Liver (tissue), 8 donors: ENCODE measurements at regions not wholly inside any gene's neighbourhood (a gene's known extent, or its start where the extent isn't known, plus 50 kb on each side); places are given as distances from the start of the nearest gene placed in this dataset.

Source experiments
- DNase-seq: peaks from one replicate; pipeline ENCODE4 v3.0.0-alpha.2; 2017; ENCODE audit warnings: low spot score
- H3K27ac ChIP-seq, 2 donors: one replicate each; pipeline ENCODE4 v1.7.0; 2013; ENCODE audit warnings: inconsistent platforms in 2 of 2, low read length in 2 of 2, control low read depth in 1 of 2, low read depth in 1 of 2, mild to moderate bottlenecking in 1 of 2
- H3K27me3 ChIP-seq, 4 donors: one replicate each; pipeline versions ENCODE4 v1.6.1 to v1.7.0; 2013; ENCODE audit warnings: low read length in 3 of 4, inconsistent platforms in 1 of 4, mild to moderate bottlenecking in 1 of 4, moderate library complexity in 1 of 4; ENCODE audit not compliant: control insufficient read depth in 4 of 4, insufficient read depth in 4 of 4
- H3K36me3 ChIP-seq, 4 donors: one replicate each; pipeline versions ENCODE4 v1.6.1 to v1.7.0; 2013; ENCODE audit warnings: low read length in 3 of 4, mild to moderate bottlenecking in 3 of 4, low read depth in 1 of 4, moderate library complexity in 1 of 4; ENCODE audit not compliant: control insufficient read depth in 4 of 4, insufficient read depth in 3 of 4
- H3K4me1 ChIP-seq, 4 donors: one replicate each; pipeline versions ENCODE4 v1.6.1 to v1.7.0; 2013; ENCODE audit warnings: low read length in 3 of 4, mild to moderate bottlenecking in 3 of 4, moderate library complexity in 1 of 4; ENCODE audit not compliant: control insufficient read depth in 4 of 4, insufficient read depth in 4 of 4
- H3K4me3 ChIP-seq, 3 donors: one replicate each; pipeline versions ENCODE4 v1.6.1 to v1.7.0; 2013; ENCODE audit warnings: low read length in 3 of 3, control low read depth in 1 of 3, low read depth in 1 of 3, mild to moderate bottlenecking in 1 of 3
- H3K9ac ChIP-seq, 2 donors: one replicate each; pipeline ENCODE4 v1.7.0; 2013; ENCODE audit warnings: low read length in 2 of 2, mild to moderate bottlenecking in 2 of 2, moderate library complexity in 2 of 2, control low read depth in 1 of 2, low read depth in 1 of 2
- H3K9me3 ChIP-seq, 4 donors: one replicate each; pipeline versions ENCODE4 v1.6.1 to v1.7.0; 2013; ENCODE audit warnings: low read length in 3 of 4; ENCODE audit not compliant: control insufficient read depth in 4 of 4
- ATF3 ChIP-seq: IDR thresholded peaks from 2 replicates; pipeline ENCODE4 v1.6.1; 2016; ENCODE audit warnings: antibody characterized with exemption
- CTCF ChIP-seq: fragments of 150-350 bp; IDR thresholded peaks from 2 replicates; pipeline ENCODE4 v1.5.1; 2017; ENCODE audit warnings: improper control_type of control experiment, low read depth, low read length; ENCODE audit not compliant: missing input control
- EGR1 ChIP-seq, 2 donors: IDR thresholded peaks; 2 replicates each; pipeline ENCODE4 v1.6.1; 2016 to 2018; ENCODE audit warnings: antibody characterized with exemption in 2 of 2, low read depth in 2 of 2
- FOXA1 ChIP-seq: IDR thresholded peaks from 2 replicates; pipeline ENCODE4 v1.6.1; 2016; ENCODE audit warnings: antibody characterized with exemption
- FOXA2 ChIP-seq: IDR thresholded peaks from 2 replicates; pipeline ENCODE4 v1.6.1; 2016; ENCODE audit warnings: antibody characterized with exemption
- GABPA ChIP-seq, 2 donors: IDR thresholded peaks in 1 of 2; conservative IDR thresholded peaks in 1 of 2; 2 replicates each; pipeline ENCODE4 v1.6.1; 2016; ENCODE audit warnings: antibody characterized with exemption in 2 of 2, mild to moderate bottlenecking in 1 of 2, moderate library complexity in 1 of 2
- HNF4A ChIP-seq, 2 donors: conservative IDR thresholded peaks; 2 replicates each; pipeline ENCODE4 v1.6.1; 2016; ENCODE audit warnings: antibody characterized with exemption in 2 of 2, mild to moderate bottlenecking in 2 of 2
- HNF4G ChIP-seq: IDR thresholded peaks from 2 replicates; pipeline ENCODE4 v1.6.1; 2016; ENCODE audit warnings: antibody characterized with exemption
- JUND ChIP-seq, 2 donors: IDR thresholded peaks; 2 replicates each; pipeline ENCODE4 v1.6.1; 2016; ENCODE audit warnings: antibody characterized with exemption in 2 of 2
- MAX ChIP-seq: IDR thresholded peaks from 2 replicates; pipeline ENCODE4 v1.6.1; 2016; ENCODE audit warnings: antibody characterized with exemption
- NR2F2 ChIP-seq: IDR thresholded peaks from 2 replicates; pipeline ENCODE4 v1.6.1; 2016; ENCODE audit warnings: antibody characterized with exemption
- RAD21 ChIP-seq, 2 donors: IDR thresholded peaks; 2 replicates each; pipeline ENCODE4 v1.6.1; 2016; ENCODE audit warnings: antibody characterized with exemption in 2 of 2, mild to moderate bottlenecking in 2 of 2
- RXRA ChIP-seq, 2 donors: IDR thresholded peaks; 2 replicates each; pipeline ENCODE4 v1.6.1; 2017 to 2018; ENCODE audit warnings: antibody characterized with exemption in 2 of 2, mild to moderate bottlenecking in 1 of 2
- SP1 ChIP-seq: IDR thresholded peaks from 2 replicates; pipeline ENCODE4 v1.6.1; 2018; ENCODE audit warnings: antibody characterized with exemption, mild to moderate bottlenecking
- TAF1 ChIP-seq: conservative IDR thresholded peaks from 2 replicates; pipeline ENCODE4 v1.6.1; 2016; ENCODE audit warnings: antibody characterized with exemption, mild to moderate bottlenecking
- YY1 ChIP-seq: IDR thresholded peaks from 2 replicates; pipeline ENCODE4 v1.6.1; 2016; ENCODE audit warnings: antibody characterized with exemption, mild to moderate bottlenecking
- WGBS: extraction: QIAGEN DNeasy Blood & Tissue Kit; methylation state at CpG from one replicate; pipeline ENCODE4 v1.1.7; 2013; 5-methylcytosine and 5-hydroxymethylcytosine counted together
- TF ChIP-seq, protein P1 (sequence below): IDR thresholded peaks from 2 replicates; pipeline ENCODE4 v1.6.1; 2016; ENCODE audit warnings: antibody characterized with exemption, mild to moderate bottlenecking
- TF ChIP-seq, protein P2 (sequence below): IDR thresholded peaks from 2 replicates; pipeline ENCODE4 v1.6.1; 2016; ENCODE audit warnings: antibody characterized with exemption
- donor health status: healthy.
- donor health status: healthy.
- donor health status: healthy.
- donor health status: healthy.
- donor health status: healthy.

- H3K9me3 ChIP-seq, result no peaks in the 10 kb centered on the region
- H3K4me1 ChIP-seq, result peaks cover 2 to 4% (median 3%) of the 10 kb centered on the region in 4 donors
- H3K9ac ChIP-seq, result no peak overlapping the region
- TF ChIP-seq HNF4G (no peak), ATF3 (no peak), TAF1 (no peak), RAD21 (IDR thresholded peaks at IDR 0.05) (no peak), NR2F2 (no peak), YY1 (no peak), GABPA (IDR thresholded peaks at IDR 0.05 in 1 of 2, conservative IDR thresholded peaks at IDR 0.05 in 1 of 2) (no peak), CTCF (no peak), EGR1 (IDR thresholded peaks at IDR 0.05; ENCODE audit: low read depth in 2 of 2) (no peak), MAX (no peak), SP1 (no peak), JUND (IDR thresholded peaks at IDR 0.05) (no peak), FOXA2 (no peak), RXRA (IDR thresholded peaks at IDR 0.05) (no peak), HNF4A (conservative IDR thresholded peaks at IDR 0.05) (no peak), FOXA1 (no peak)
- TF ChIP-seq, protein P1, sequence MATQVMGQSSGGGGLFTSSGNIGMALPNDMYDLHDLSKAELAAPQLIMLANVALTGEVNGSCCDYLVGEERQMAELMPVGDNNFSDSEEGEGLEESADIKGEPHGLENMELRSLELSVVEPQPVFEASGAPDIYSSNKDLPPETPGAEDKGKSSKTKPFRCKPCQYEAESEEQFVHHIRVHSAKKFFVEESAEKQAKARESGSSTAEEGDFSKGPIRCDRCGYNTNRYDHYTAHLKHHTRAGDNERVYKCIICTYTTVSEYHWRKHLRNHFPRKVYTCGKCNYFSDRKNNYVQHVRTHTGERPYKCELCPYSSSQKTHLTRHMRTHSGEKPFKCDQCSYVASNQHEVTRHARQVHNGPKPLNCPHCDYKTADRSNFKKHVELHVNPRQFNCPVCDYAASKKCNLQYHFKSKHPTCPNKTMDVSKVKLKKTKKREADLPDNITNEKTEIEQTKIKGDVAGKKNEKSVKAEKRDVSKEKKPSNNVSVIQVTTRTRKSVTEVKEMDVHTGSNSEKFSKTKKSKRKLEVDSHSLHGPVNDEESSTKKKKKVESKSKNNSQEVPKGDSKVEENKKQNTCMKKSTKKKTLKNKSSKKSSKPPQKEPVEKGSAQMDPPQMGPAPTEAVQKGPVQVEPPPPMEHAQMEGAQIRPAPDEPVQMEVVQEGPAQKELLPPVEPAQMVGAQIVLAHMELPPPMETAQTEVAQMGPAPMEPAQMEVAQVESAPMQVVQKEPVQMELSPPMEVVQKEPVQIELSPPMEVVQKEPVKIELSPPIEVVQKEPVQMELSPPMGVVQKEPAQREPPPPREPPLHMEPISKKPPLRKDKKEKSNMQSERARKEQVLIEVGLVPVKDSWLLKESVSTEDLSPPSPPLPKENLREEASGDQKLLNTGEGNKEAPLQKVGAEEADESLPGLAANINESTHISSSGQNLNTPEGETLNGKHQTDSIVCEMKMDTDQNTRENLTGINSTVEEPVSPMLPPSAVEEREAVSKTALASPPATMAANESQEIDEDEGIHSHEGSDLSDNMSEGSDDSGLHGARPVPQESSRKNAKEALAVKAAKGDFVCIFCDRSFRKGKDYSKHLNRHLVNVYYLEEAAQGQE, result no peak
- TF ChIP-seq, protein P2, sequence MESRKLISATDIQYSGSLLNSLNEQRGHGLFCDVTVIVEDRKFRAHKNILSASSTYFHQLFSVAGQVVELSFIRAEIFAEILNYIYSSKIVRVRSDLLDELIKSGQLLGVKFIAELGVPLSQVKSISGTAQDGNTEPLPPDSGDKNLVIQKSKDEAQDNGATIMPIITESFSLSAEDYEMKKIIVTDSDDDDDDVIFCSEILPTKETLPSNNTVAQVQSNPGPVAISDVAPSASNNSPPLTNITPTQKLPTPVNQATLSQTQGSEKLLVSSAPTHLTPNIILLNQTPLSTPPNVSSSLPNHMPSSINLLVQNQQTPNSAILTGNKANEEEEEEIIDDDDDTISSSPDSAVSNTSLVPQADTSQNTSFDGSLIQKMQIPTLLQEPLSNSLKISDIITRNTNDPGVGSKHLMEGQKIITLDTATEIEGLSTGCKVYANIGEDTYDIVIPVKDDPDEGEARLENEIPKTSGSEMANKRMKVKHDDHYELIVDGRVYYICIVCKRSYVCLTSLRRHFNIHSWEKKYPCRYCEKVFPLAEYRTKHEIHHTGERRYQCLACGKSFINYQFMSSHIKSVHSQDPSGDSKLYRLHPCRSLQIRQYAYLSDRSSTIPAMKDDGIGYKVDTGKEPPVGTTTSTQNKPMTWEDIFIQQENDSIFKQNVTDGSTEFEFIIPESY, result no peak
- WGBS, result 81% methylated on average over 1 of the region's 1 CpG
- H3K27me3 ChIP-seq, result no peaks in the 10 kb centered on the region
- no peak for DNase-seq
- no peak overlapping the region for H3K27ac ChIP-seq
- no peak overlapping the region for H3K4me3 ChIP-seq
- no peaks in the 10 kb centered on the region for H3K36me3 ChIP-seq
Observed at GRCh38 chr20:1818247-1818840, 76.9 kb upstream of the SIRPA start.
